Right lobe of liver (tissue), 4 donors: ENCODE measurements at regions not wholly inside any gene's neighbourhood (a gene's known extent, or its start where the extent isn't known, plus 50 kb on each side); places are given as distances from the start of the nearest gene placed in this dataset.
"Not testable (repeated sequence)": the region's sequence is repeated elsewhere in the genome, so short reads cannot be mapped to it uniquely, and the experiment has no call there.

Experiments used
- POLR2A ChIP-seq: fragments of 450-650 bp; IDR thresholded peaks from one replicate; pipeline ENCODE4 v1.6.1; 2017; ENCODE audit warnings: antibody characterized with exemption, mild to moderate bottlenecking
- TF ChIP-seq, protein P1 (sequence below), 4 donors: fragments of 200-600 bp in 3 of 4; fragments of 450-650 bp in 1 of 4; IDR thresholded peaks; one replicate each; pipeline versions ENCODE4 v1.5.1 to v1.8.0; 2016 to 2022; ENCODE audit warnings: antibody characterized with exemption in 4 of 4, mild to moderate bottlenecking in 2 of 4
- donor health status: DM: no; HTN: no; CAD: no.
- donor health status: DM: no; HTN: no; CAD: no.
- donor health status: DM: no; HTN: yes; CAD: no.

DNA sequence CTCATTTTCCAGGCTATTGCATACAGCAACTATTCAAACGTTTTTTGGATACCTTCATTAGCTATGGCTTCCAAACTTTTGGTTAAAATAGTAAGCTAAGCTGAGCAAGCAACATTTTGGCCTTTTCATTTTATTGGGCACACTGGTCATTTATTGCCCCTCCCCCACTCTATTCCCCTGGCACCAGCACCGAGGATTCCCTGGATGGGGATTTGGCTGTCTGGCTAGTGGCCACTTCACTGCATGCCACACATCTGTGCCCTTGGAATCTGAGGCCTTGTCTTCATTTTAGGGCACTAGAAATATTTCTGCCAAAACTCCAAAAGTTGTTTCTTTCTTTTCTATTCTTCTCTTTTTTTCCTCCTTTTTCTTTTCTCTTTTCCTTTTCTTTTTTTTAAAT, 980.7 kb downstream of the LTN1 start:
- TF ChIP-seq, protein P1, sequence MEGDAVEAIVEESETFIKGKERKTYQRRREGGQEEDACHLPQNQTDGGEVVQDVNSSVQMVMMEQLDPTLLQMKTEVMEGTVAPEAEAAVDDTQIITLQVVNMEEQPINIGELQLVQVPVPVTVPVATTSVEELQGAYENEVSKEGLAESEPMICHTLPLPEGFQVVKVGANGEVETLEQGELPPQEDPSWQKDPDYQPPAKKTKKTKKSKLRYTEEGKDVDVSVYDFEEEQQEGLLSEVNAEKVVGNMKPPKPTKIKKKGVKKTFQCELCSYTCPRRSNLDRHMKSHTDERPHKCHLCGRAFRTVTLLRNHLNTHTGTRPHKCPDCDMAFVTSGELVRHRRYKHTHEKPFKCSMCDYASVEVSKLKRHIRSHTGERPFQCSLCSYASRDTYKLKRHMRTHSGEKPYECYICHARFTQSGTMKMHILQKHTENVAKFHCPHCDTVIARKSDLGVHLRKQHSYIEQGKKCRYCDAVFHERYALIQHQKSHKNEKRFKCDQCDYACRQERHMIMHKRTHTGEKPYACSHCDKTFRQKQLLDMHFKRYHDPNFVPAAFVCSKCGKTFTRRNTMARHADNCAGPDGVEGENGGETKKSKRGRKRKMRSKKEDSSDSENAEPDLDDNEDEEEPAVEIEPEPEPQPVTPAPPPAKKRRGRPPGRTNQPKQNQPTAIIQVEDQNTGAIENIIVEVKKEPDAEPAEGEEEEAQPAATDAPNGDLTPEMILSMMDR (IDR thresholded peaks at IDR 0.05), result not testable (repeated sequence)
- not testable (repeated sequence) for TF ChIP-seq POLR2A
